RWPE1 (cell line): ENCODE measurements at regions not wholly inside any gene's neighbourhood (a gene's known extent, or its start where the extent isn't known, plus 50 kb on each side); places are given as distances from the start of the nearest gene placed in this dataset.

ENCODE experiments used
- CTCF ChIA-PET: fragments of 350-600 bp; sonication (Branson Sonifier 250); formaldehyde crosslinking; extraction: SDS; loops from one replicate; lab custom pipeline; 2021; lab: Yijun Ruan, JAX
- POLR2A ChIA-PET: fragments of 400-600 bp; formaldehyde crosslinking; extraction: SDS; loops from one replicate; lab custom pipeline; 2020; ENCODE audit warnings: antibody characterized with exemption; ENCODE audit not compliant: low non-redundant PET; lab: Yijun Ruan, JAX
- DNase-seq: peaks from one replicate; pipeline ENCODE4 v3.0.0; 2012; ENCODE audit warnings: low spot score
- H3K27ac ChIP-seq: fragments of 450-650 bp; 2 replicates; pipeline ENCODE4 v1.5.1; 2017
- TF ChIP-seq, protein P1 (sequence below): fragments of 450-650 bp; conservative IDR thresholded peaks from 2 replicates; pipeline ENCODE4 v1.5.1; 2017; ENCODE audit warnings: low read depth, mild to moderate bottlenecking

DNA sequence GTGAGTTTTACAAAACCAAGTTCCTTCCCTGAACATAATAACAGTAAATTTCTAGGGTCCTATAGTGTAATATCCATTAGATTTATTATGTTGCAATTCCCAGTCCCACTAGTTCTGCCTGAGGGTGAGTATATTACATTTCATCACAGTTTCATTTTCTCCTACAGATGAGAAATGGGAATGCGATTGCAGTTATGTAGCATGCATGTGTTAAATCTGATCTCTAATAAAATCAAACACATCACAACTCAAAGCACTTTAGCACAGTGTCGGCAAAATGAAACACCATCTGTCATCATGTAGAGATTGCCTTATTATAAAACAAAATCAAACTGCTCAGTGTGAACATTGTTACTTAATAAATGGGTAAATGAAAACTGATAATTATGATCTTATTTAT lies 180.5 kb upstream of the TOX3 start:
- CTCF ChIA-PET: no interaction called here
- no peak overlapping the region for H3K27ac ChIP-seq
- POLR2A ChIA-PET: no interaction called here
- TF ChIP-seq, protein P1, sequence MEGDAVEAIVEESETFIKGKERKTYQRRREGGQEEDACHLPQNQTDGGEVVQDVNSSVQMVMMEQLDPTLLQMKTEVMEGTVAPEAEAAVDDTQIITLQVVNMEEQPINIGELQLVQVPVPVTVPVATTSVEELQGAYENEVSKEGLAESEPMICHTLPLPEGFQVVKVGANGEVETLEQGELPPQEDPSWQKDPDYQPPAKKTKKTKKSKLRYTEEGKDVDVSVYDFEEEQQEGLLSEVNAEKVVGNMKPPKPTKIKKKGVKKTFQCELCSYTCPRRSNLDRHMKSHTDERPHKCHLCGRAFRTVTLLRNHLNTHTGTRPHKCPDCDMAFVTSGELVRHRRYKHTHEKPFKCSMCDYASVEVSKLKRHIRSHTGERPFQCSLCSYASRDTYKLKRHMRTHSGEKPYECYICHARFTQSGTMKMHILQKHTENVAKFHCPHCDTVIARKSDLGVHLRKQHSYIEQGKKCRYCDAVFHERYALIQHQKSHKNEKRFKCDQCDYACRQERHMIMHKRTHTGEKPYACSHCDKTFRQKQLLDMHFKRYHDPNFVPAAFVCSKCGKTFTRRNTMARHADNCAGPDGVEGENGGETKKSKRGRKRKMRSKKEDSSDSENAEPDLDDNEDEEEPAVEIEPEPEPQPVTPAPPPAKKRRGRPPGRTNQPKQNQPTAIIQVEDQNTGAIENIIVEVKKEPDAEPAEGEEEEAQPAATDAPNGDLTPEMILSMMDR: no peak
- no peak for DNase-seq

DNA sequence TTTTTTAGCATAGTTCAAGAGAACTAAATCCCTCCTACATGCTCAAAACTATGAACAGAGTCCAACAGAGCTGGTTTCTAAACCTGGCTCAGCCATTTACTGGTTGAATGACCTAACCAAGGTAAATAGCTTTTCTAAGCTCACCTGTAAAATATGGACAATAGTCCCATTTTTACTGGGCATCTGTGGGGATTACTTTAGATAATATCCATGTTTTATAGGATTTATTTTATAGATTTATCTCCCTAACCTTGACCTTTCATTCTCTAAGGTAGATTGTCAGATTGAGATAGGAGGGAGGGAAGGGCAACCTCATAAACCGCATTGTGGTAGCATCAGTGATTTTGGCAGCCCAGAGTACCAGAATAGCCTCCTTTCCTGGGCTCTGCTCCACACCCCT lies 178.5 kb upstream of the TOX3 start:
- TF ChIP-seq, protein P1: no peak
- POLR2A ChIA-PET: no interaction called here
- no peak overlapping the region for H3K27ac ChIP-seq
- CTCF ChIA-PET: interaction anchor here (0.7 kb wide), 1 partner anchor 206 kb away, joined by 3 read pairs; no protein-coding TSS in a partner anchor
- no peak for DNase-seq

DNA sequence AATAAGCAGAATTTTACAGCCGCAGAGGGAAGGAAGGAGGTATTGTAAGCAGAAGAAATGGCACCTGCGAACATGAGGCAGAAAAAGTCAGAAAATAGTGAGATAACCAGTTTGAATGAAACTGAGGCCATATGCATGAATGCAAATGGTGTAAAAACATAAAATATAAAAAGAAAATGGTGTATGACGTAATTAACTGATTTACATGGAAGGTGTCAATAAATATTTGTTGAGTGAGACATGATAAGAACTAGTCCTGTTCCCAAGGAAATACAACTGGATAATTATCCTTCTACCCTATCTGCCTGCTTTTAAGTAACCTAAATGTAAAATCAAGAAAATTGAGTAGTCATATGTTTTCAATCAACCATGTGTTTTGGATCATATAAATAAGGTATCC lies 178.1 kb upstream of the TOX3 start:
- TF ChIP-seq, protein P1: no peak
- CTCF ChIA-PET: interaction anchor here (0.7 kb wide), 1 partner anchor 205 kb away, joined by 3 read pairs; no protein-coding TSS in a partner anchor
- H3K27ac ChIP-seq: no peak overlapping the region
- DNase-seq: no peak
- POLR2A ChIA-PET: no interaction called here

DNA sequence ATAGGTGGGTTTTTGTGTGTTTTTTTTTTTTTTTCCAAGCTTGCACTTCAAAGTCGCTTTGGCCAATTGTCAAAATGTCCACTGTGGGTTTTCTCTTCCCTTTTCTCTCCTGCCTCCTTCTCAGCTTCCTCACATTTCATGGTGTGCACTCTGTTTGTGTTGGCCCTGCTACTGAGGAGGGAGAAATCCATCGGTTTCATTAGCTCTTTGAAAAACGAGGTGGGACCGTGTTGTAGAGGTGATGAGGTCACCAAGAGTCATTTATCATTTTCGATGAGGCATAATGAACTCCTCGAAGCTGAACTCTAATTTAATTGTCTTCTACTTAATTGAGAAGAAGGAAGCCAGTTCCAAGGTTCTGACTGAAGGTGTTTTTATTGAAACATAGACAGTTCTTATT lies 174.4 kb upstream of the TOX3 start:
- no peak overlapping the region for H3K27ac ChIP-seq
- ChIA-PET CTCF (no interaction called here), POLR2A (no interaction called here)
- TF ChIP-seq, protein P1: no peak
- no peak for DNase-seq

DNA sequence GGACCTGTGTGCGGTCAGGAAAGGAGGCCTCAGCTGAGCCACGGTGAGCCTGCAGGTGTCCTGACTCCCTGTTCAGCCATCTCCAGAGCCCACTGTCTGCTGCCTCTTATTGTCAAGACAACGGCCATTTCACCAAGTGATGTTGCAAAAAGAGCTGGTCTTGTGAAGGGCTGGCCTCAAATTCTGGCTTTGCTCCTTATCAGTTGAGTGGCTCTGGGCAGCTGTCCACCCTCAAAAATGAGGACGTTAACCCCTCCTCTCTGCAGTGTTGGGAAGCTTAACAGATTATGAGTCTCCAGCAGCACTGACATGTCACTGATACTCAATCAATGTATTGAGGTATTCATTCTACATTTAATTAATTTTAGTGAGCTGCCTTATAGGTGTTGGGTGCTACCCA lies 171.1 kb upstream of the TOX3 start:
- TF ChIP-seq, protein P1: no peak
- POLR2A ChIA-PET: no interaction called here

DNA sequence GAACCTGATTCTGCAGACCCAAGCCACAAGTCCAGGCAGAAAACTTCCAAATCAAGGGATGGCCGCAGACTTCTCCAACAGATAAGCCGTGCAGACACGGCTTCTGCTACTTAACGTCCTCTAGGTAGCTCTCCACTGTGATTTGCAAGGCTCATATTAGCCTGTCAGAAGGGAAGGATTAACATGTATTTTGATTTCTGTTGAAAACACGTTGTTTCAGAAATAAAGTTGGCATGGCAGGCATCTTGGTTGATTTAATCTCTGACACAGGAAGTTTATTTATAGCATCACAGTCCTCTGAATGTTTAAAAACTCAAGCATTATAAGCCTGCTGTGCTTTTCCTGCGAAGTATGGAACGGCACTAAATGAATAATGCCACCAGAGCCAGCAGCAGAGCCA lies 166.8 kb upstream of the TOX3 start:
- no peak overlapping the region for H3K27ac ChIP-seq
- TF ChIP-seq, protein P1: no peak
- ChIA-PET CTCF (no interaction called here), POLR2A (no interaction called here)
- DNase-seq: no peak

More for the DNA sequence above, 171.1 kb upstream of the TOX3 start:
- no peak for DNase-seq
- H3K27ac ChIP-seq: no peak overlapping the region
- CTCF ChIA-PET: interaction anchor here (0.6 kb wide), 1 partner anchor 11 kb away, joined by 3 read pairs; no protein-coding TSS in a partner anchor

DNA sequence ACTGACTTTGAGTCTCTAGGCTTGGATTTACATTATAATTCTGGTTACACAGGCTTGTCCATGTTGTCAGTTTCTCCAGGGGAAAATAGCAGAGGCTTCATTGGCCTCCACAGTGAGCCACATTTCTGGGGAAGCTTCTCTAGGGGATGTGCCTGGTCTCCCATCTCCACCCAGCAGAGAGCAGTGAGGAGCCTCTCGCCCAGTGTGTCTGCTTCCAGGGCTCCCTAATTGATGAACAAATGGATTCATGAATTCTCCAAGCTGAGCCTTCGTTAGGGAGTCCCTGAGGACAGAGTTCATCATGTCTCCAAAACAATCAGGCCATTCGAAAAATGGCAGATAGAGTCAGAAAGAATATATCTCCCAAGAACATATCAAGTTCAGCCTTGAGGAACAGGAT lies 162.4 kb upstream of the TOX3 start:
- no peak overlapping the region for H3K27ac ChIP-seq
- ChIA-PET POLR2A (no interaction called here), CTCF (interaction anchor here (0.6 kb wide), 1 partner anchor 131 kb away, joined by 4 read pairs; no protein-coding TSS in a partner anchor)
- DNase-seq: no peak
- TF ChIP-seq, protein P1: no peak
